Stomach (tissue), 8 donors: ENCODE measurements at regions not wholly inside any gene's neighbourhood (a gene's known extent, or its start where the extent isn't known, plus 50 kb on each side); places are given as distances from the start of the nearest gene placed in this dataset.
A peak's percentile ranks its signal among the peaks of the same experiment; 100 is the strongest.

Experiments used
- DNase-seq, 2 donors: peaks; one replicate each; pipeline versions ENCODE4 v3.0.0 to v3.0.0-alpha.2; 2013 to 2019
- H3K27ac ChIP-seq, 5 donors: fragments of 200-600 bp in 4 of 5; sonication (generic) in 4 of 5; one replicate each; pipeline ENCODE4 v1.5.1; 2013 to 2019; ENCODE audit warnings: mild to moderate bottlenecking in 1 of 5, moderate library complexity in 1 of 5
- H3K27me3 ChIP-seq, 3 donors: fragments of 200-600 bp; sonication (generic); one replicate each; pipeline ENCODE4 v1.5.1; 2017 to 2019; ENCODE audit warnings: mixed run types in 1 of 3
- H3K36me3 ChIP-seq, 4 donors: fragments of 200-600 bp; sonication (generic); 1 replicate in 3 of 4; 2 replicates in 1 of 4; pipeline ENCODE4 v1.5.1; 2016 to 2019
- H3K4me1 ChIP-seq, 4 donors: fragments of 200-600 bp; sonication (generic); one replicate each; pipeline ENCODE4 v1.5.1; 2016 to 2019
- H3K4me3 ChIP-seq, 4 donors: fragments of 200-600 bp; sonication (generic) in 3 of 4; one replicate each; pipeline ENCODE4 v1.5.1; 2016 to 2019; ENCODE audit warnings: mild to moderate bottlenecking in 1 of 4
- H3K9me3 ChIP-seq, 4 donors: fragments of 200-600 bp; sonication (generic); one replicate each; pipeline ENCODE4 v1.5.1; 2016 to 2019
- CTCF ChIP-seq, 7 experiments: fragments of 450-650 bp in 4 of 7; fragments of 200-600 bp in 3 of 7; sonication (generic) in 3 of 7; IDR thresholded peaks; one replicate each; pipeline ENCODE4 v1.5.1; 2016 to 2019; ENCODE audit warnings: antibody characterized with exemption in 7 of 7, control low read depth in 2 of 7, mild to moderate bottlenecking in 1 of 7
- EP300 ChIP-seq: sonication (generic); formaldehyde crosslinking; IDR thresholded peaks from one replicate; pipeline ENCODE4 v1.6.1; 2017; ENCODE audit warnings: antibody characterized with exemption
- POLR2A ChIP-seq, 4 donors: fragments of 450-650 bp; IDR thresholded peaks; one replicate each; pipeline ENCODE4 v1.6.1; 2016; ENCODE audit warnings: antibody characterized with exemption in 4 of 4, control low read depth in 2 of 4, mild to moderate bottlenecking in 1 of 4, moderate library complexity in 1 of 4
- POLR2AphosphoS5 ChIP-seq, 3 donors: sonication (generic); formaldehyde crosslinking; IDR thresholded peaks; one replicate each; pipeline ENCODE4 v1.6.1; 2016; ENCODE audit warnings: antibody characterized with exemption in 3 of 3
- WGBS, 5 donors: extraction: QIAGEN DNeasy Blood & Tissue Kit in 3 of 5; methylation state at CpG; one replicate each; pipeline versions ENCODE4 v1.1.5 to v1.1.7; 2013 to 2018; 5-methylcytosine and 5-hydroxymethylcytosine counted together
- intact Hi-C: fragments of 100-400 bp; cut with DNase I; formaldehyde crosslinking; loops from one replicate; pipeline ENCODE4 v1.15.1; 2023; ENCODE audit warnings: low total_unique reads
- donor health status: healthy with polysubstance abuse.
- donor health status: Bipolar disorder and iron deficiency.
- donor health status: healthy.

GRCh38 chr6:9417400-9417799 lies 982.1 kb upstream of the SLC35B3 start:
- intact Hi-C loops: no loop called here
- TF ChIP-seq CTCF (IDR thresholded peaks at IDR 0.05) (no peak), POLR2A (IDR thresholded peaks at IDR 0.05) (no peak), EP300 (no peak), POLR2AphosphoS5 (IDR thresholded peaks at IDR 0.05) (no peak)

GRCh38 chr6:9412951-9413559 lies 977.7 kb upstream of the SLC35B3 start:
- no peaks in the 10 kb centered on the region for H3K27me3 ChIP-seq
- no peaks in the 10 kb centered on the region for H3K36me3 ChIP-seq
- no peaks in the 10 kb centered on the region for H3K9me3 ChIP-seq
- peak in 3 of 7 experiments; percentile 25 to 41 (median 36) for TF ChIP-seq CTCF (IDR thresholded peaks at IDR 0.05)
- no peak for TF ChIP-seq POLR2AphosphoS5 (IDR thresholded peaks at IDR 0.05)
- TF ChIP-seq POLR2A (IDR thresholded peaks at IDR 0.05): no peak
- TF ChIP-seq EP300: no peak
- peak; percentile 24 to 36 for DNase-seq
- H3K27ac ChIP-seq: no peak overlapping the region
- peaks cover 0 to 13% (median 2%) of the 10 kb centered on the region in 4 donors for H3K4me1 ChIP-seq
- intact Hi-C loops: no loop called here
- WGBS, 5 donors: 26 to 37% (median 32%) methylated on average over 5 of the region's 5 CpGs
- H3K4me3 ChIP-seq: no peak overlapping the region

More at GRCh38 chr6:9417400-9417799, 982.1 kb upstream of the SLC35B3 start:
- no peaks in the 10 kb centered on the region for H3K9me3 ChIP-seq
- peaks cover 0 to 5% (median 0%) of the 10 kb centered on the region in 4 donors for H3K4me1 ChIP-seq
- DNase-seq: no peak
- no peaks in the 10 kb centered on the region for H3K36me3 ChIP-seq
- no peaks in the 10 kb centered on the region for H3K27me3 ChIP-seq
- 63 to 83% (median 69%) methylated on average over 2 of the region's 2 CpGs for WGBS, 5 donors
- H3K27ac ChIP-seq: no peak overlapping the region
- no peak overlapping the region for H3K4me3 ChIP-seq

GRCh38 chr6:9409126-9409525 lies 973.8 kb upstream of the SLC35B3 start:
- no peaks in the 10 kb centered on the region for H3K9me3 ChIP-seq
- 60 to 71% (median 67%) methylated on average over 2 of the region's 2 CpGs for WGBS, 5 donors
- no peak overlapping the region for H3K27ac ChIP-seq
- no peak overlapping the region for H3K4me3 ChIP-seq
- H3K36me3 ChIP-seq: no peaks in the 10 kb centered on the region
- intact Hi-C loops: no loop called here
- TF ChIP-seq POLR2AphosphoS5 (IDR thresholded peaks at IDR 0.05): no peak
- TF ChIP-seq POLR2A (IDR thresholded peaks at IDR 0.05): no peak
- TF ChIP-seq CTCF (IDR thresholded peaks at IDR 0.05): no peak
- H3K4me1 ChIP-seq: peaks cover 0 to 17% (median 2%) of the 10 kb centered on the region in 4 donors
- DNase-seq: peak in 1 of 2 donors; percentile 9
- H3K27me3 ChIP-seq: no peaks in the 10 kb centered on the region

- intact Hi-C loops: no loop called here
- 60 to 72% (median 68%) methylated on average over 2 of the region's 2 CpGs for WGBS, 5 donors
- DNase-seq: peak in 1 of 2 donors; percentile 14
- H3K27ac ChIP-seq: no peak overlapping the region
- no peaks in the 10 kb centered on the region for H3K36me3 ChIP-seq
- H3K4me3 ChIP-seq: no peak overlapping the region
- no peaks in the 10 kb centered on the region for H3K27me3 ChIP-seq
- TF ChIP-seq CTCF (IDR thresholded peaks at IDR 0.05) (no peak), EP300 (no peak), POLR2AphosphoS5 (IDR thresholded peaks at IDR 0.05) (no peak), POLR2A (IDR thresholded peaks at IDR 0.05) (no peak)
- peaks cover 0 to 17% (median 2%) of the 10 kb centered on the region in 4 donors for H3K4me1 ChIP-seq
- H3K9me3 ChIP-seq: no peaks in the 10 kb centered on the region
Observed at GRCh38 chr6:9408402-9409117, 973.2 kb upstream of the SLC35B3 start.
